T1000 (cell line): ENCODE measurements at regions not wholly inside any gene's neighbourhood (a gene's known extent, or its start where the extent isn't known, plus 50 kb on each side); places are given as distances from the start of the nearest gene placed in this dataset.
"Not testable (repeated sequence)": the region's sequence is repeated elsewhere in the genome, so short reads cannot be mapped to it uniquely, and the experiment has no call there.

ENCODE experiments used
- DNase-seq: peaks from one replicate; lab custom pipeline; 2025; ENCODE audit warnings: mixed read lengths; lab: John Stamatoyannopoulos, UW

DNA sequence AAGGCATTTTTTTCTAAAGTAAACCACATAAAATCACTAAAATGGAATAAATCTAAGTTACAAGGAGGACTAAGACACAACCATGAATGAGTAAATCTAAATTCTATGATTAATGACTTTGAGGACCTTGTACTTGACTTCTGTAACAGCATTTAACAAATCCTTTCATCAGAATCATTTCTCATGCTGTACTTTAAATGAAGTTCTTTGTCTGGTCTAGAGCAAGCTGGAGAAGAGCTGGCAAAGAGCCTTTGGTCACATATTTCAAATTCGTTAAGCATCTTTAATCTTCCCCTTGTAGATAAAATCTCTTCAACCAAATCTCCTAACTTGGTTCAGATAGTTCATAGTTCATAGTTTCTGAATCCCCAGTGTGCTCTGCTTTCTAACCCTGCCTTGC lies 405.4 kb downstream of the PTPRC start:
- no peak for DNase-seq

DNA sequence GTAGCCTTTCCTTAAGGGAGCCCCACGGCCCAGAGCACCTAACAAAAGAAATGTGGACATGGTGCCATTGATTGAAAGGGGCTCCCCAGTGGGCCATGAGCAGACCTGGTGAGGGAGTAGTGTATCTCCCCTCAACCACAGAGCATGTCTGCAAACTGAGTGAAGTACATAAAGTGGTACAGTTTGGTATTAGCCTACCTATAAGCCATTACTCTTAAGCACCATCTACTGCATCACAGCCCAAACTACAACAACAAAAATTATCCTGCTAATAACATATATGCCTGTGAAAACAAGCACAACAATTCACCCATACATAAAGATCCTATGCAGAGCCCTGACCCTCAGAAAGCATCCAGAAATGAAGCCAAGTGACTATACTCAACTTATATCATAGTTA lies 407.8 kb downstream of the PTPRC start:
- DNase-seq, result no peak

DNA sequence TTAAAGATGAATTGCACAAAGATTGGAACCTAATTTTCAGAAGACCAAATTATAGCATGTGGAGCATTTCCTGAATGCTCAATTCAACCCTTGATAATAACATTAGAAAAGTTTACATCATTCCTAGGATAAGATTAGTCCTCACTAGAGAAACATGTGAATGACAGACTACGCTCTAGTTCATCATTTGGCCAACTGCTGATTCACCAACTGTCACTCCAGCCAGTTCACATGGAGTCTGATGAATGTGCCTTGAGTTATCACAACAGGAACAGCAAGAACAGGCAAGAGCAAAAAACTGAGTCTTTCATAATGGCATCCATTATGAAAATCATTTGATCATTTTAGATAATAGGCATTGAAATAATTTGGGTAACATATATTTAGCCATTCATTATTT lies 415.9 kb downstream of the PTPRC start:
- DNase-seq, result no peak

DNA sequence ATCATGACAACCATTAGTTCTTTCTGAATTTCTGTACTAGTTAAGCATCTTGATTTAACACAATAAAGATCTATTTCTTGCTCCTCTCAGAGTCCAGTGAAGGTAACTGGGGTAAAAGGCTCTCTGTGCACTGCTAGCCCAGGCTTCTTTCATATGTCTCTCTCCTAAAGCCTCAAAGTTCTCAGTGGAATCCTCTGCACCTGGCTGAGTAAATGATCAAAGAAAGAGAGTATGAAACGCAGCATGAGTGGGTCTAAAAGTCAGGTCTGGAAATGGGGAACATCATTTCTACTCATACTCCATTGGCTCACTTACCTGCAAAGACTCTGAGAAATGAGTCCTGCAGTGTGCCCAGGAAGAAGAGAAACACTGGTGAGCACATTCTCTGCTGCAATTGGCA lies 418.5 kb downstream of the PTPRC start:
- no peak for DNase-seq

DNA sequence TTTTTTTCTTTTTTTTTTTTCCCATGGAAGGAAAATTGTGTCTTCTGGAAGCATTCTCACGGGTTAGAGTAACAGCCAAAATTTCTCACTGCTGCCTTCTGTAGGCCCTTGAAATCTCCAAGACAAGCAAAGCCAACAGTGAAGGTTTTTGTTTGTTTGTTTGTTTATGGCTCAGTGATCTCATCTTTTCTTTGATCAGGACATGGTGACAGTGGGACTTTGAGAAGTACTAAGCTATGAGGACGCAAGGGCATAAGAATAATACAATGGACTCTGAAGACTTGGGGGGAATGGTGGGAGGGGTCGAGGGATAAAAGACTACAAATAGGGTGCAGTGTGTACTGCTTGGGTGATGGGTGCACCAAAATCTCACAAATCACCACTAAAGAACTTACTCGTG lies 419.4 kb downstream of the PTPRC start:
- no peak for DNase-seq

DNA sequence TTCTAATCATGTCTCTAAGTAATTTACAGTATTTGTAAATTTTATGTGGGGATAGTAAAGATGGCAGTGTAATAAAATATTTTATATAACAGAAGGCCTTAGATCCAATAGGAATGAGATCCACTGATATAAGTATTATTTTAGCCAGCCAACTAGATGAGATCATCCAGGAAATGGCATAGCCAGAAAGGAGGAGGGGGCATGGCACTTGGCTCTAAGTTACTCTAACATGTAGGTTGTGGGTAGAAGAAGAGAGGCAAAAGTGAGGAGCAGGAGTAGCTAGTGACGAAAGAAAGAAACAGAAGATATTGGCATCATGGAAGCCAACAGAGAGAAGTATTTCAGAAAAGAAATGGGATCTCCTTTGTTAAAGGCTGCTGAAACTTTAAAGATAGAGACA lies 426.1 kb downstream of the PTPRC start:
- no peak for DNase-seq

DNA sequence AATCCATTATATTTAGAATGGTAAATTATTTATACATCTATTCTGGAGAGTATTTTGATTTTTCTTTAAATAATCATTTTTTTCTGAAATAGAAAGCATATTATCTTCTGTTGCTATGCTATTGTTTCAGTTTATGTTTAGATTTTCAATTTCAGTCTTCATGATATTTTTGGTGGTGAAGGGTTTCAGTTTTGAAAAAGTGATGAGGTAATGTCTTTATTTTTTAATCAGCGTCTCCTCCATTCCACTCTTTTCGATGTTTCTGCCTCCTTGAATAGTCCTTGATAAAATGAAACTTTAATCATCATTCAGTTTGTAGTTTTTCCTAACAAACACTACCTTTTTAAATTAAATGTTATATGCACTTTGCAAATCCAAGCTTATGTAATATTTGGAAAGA lies 428.6 kb downstream of the PTPRC start:
- no peak for DNase-seq

DNA sequence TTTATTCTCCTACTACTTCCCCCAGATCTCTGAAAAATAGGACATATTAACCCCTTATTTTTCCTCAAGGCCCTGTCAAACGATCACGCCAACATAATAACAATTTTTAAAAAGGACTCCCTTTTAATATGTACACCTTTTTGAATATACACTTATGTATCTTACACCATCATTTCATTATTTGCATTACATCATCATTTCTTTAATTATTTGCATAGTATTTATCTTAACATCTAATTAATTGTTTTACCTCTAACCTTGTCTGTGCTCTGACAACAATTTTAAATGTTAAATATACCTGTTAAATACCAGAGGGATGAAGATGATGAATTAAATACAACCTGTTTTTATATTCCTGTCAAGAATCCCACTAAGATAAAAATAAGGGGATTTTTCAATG lies 432.2 kb downstream of the PTPRC start:
- no peak for DNase-seq

DNA sequence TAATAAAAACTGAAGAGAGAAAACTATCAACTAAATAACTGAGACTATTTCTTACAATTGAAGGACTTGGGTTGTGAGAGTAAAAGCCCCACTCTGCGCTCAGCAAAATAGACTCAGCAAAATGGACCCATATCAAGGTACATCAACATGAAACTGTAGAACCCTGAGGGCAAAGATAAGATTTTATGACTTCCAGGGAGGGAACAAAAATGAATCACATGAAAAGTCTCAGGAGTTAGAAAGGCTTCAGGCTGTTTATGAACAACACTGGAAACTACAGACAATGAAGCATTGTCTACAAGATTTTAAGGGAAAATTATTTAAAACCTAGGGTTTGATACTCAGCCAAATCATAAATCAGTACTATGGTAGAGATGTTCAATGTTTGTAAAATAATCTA lies 434.3 kb downstream of the PTPRC start:
- DNase-seq, result no peak

DNA sequence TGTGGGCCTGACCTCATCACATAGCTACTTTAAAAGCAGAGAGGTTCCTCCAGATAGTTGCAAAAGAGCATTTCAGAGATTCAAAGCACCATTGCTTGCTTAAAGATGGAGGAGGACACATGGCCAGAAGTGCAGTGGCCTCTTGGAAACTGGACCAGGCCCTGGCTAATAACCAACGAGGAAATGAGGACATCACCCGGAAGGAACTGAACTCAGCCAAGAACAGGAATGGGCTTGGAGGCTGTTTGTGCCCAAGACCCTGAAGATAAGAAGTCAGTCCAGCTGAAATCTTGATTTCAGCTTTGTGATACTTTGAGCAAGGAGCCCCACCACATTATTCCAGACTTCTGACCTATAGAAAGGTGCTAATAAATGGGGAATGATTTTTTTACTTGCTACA lies 437.0 kb downstream of the PTPRC start:
- no peak for DNase-seq

DNA sequence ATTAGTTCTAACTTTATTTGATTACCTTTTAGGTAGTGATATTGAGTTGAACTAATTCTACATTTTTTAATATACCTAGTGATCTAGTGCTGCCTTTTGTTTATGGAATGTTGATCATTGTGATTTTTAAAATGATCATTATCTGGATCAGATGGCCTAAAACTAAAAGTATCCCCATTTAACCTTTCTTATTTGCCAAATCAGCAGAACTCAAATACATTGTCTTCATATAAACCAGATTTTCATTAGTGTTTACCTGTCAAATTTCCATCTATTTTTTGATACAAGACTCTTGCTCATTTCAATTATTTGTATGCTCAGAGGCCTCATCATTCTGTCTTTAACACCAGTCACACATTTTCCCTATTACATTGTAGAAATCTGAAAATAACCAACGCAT lies 441.2 kb downstream of the PTPRC start:
- DNase-seq, result no peak

DNA sequence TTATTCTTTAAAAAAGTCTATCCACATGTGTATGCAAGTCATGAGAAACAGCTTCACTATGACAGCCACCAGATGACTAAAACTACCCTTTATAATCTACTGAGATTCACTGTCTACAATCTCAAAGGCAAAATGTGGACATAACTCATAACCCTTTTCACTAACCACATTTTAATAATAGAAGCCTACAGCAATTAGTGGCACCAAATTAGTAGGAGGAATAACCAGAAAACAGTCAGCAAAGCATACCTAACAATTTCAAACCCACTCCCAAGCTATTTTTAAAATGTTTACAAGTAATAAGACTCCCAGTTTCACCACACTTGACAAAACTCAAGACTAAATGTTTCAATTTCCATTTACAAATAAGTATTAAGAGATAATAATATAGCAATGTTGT lies 442.9 kb downstream of the PTPRC start:
- no peak for DNase-seq

DNA sequence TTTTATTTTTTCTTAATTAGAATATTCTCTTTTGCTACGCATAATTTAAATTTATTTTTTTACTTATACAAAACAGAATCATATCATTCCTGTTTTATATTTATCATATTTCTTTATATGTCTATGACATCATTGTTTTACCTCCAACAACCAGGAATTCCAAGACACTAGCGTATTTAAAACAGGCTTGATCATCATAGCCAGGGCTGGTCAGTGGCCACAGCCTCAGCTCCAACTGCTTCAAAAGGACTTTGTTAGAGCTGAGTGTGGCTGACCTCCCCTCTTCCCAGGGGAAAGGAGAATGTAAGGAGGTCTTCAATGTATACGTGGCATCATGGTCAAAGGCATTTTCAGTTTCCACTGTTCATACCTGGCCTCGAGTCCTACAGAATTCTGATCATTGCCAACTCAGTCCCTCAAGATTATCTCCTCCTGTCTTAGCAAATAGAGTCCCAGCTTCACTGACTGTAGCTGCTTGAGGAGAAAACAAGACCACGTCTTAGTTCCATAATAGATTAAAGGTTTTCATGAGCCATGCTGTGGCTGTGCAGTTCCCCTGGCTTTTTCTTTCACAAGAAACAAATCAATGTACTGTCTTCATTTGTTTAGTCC lies 444.0 kb downstream of the PTPRC start:
- no peak for DNase-seq

DNA sequence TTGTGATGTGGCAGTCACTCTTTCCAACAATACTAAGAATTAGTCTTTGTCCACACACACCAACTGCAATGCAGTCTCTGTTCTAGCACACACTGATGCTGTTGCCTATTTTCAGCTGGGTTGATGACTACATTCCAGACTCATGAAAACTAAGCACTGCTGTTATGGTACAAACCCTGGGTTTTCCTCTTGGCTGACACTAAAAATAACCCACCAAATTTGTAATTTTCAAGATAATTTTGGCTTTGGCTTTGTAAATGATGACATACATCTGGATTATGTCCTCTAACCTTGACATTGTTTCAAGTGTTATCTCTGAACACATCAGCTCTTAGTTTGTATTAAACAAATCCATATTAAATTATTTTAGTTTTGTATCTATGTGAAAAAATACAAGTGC lies 444.8 kb downstream of the PTPRC start:
- no peak for DNase-seq

DNA sequence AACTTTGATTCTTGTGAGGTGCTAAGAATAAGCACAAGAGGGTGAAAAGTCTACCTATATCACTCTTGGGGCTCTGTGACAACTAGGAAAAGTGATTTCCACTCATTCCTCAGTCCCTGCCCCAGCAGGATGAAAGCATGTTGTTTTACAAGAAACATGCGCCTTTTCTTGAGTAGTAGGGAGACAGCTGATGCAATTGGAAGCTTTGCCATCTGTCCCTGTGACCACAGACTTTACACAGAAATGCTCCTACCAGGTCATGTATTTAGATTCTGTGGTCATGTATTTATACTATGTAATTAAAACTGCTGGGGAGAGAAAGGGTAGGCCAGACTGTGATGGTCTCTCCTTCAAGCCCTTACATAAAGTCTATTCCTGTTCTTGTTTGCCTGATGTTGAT lies 445.5 kb downstream of the PTPRC start:
- DNase-seq, result no peak

DNA sequence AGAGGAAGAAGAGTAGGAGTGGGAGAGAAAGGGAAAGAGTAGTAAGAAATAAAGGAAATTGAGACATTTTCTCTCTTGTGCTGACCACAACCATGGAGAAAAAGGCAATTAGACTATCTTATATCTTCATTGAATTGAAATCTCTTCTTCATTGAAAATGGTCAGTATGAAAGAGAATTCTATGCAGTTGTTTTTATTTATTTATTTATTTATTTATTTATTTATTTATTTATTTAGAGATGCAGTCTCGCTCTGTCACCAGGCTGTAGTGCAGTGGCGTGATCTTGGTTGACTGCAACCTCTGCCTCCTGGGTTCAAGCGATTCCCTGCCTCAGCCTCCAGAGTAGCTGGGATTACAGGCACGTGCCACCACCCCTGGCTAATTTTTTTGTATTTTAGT lies 447.1 kb downstream of the PTPRC start:
- DNase-seq, result no peak

DNA sequence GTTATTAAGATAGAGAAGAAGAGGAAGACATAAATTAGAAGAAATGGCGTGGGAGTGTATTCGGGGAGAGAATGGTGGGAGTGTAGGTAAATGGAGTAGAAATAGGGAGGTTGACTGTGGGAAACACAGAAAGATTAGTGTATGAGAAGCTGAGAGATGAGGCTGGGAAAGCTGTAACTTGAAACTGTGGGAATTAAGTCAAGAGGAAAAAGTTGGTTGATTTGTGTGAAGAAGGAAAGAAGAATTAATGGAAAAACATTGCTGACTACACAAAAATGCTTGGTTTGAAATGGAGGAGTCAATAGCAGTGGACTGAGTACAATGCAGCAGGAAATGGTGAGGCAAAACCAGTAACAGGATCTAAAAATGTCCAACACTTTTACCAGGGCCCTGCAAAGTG lies 448.3 kb downstream of the PTPRC start:
- DNase-seq, result no peak

DNA sequence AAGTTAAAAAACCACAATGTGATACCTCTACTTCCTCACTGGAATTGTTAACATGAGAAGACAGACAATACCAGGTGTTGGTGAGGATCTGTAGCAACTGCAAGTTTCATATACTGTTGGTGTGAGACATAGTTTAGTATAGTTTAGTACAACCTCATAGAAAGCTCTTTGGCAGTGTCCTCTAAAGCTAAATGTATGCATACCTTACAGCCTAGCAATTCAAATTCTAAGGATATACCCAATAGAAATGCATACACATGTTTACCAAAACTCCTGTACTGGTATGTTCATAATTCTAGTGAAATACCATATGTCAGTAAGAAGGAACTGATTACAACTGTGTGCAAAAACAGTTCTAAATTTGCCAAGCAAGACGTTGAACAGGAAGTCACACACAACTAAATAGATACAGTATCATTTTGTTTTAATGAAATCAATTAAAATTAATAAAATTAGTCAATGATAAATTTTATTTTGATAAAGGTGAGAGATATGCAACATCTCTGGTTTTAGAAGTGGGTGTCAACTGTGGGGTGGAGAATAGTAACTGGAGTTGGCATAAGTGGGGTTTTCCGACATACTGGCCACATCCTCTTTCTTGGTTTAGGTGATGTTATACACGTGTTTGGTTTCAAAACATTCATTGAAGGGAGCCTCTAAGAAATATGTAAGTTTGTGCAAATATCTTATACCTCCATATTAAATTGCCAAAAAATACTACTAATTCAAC lies 450.7 kb downstream of the PTPRC start:
- DNase-seq, result no peak

DNA sequence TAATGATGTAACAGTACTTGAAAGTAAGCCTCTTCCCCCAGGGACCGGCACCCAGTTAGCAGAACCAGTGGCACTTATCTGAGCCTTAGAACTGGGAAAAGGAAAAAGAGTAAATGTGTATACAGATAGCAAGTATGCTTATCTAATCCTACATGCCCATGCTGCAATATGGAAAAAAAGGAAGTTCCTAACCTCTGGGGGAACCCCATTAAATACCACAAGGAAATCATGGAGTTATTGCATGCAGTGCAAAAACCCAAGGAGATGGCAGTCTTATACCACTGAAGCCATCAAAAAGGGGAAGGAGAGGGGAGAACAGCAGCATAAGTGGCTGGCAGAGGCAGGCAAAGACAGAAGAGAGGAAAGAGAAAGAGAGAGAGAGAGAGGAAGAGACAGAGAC lies 456.8 kb downstream of the PTPRC start:
- not testable (repeated sequence) for DNase-seq

DNA sequence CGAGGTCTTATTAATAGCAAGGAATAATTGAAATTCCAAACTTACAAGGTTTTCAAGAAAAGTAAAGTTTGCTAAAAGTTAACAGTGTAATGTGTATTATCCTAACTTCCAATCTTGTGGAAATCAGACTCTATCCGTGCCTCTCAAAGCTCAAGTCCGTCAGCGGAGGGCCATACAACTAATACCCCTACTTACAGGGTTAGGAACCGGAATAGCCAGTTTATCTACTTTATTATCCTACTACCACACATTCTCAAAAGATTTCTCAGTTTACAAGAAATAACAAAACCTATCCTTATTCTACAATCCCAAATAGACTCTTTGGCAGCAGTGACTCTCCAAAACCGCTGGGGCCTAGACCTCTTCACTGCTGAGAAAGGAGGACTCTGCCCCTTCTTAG lies 457.8 kb downstream of the PTPRC start:
- no peak for DNase-seq

DNA sequence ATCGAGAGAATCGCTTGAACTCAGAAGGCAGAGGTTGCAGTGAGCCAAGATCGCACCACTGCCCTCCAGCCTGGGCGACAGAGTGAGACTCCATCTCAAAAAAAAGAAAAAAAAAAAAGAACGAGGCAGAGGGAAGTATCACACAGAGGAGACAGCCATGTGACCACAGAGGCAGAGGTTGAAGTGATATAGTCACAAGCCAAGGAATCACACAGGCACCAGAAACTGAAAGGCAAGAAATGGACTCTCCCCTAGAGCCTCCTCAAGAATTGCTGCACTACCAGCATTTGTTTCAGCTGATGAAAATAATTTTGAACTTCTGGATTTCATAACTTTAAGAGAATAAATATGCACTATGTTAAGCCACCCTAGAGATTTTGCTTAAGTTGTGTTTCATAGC lies 459.6 kb downstream of the PTPRC start:
- no peak for DNase-seq

DNA sequence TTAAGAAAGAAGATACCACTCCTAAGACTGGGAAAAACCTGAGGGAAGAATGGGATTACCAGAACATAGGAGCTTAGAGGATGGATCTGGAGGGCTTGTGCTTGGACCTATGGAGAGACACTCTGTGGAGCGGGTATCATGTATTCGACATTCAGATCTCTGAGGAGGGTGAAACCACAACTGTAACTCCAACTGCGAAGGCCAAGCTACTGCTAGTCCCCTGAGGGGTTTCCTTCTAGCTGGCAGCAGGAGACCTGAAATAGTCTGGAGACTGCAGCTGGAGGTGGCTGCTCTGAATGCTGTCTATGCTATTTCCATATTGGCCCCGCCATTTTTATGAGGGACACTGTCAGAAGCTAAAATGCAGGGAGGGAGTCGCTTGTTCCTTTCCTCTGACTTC lies 462.3 kb downstream of the PTPRC start:
- no peak for DNase-seq

DNA sequence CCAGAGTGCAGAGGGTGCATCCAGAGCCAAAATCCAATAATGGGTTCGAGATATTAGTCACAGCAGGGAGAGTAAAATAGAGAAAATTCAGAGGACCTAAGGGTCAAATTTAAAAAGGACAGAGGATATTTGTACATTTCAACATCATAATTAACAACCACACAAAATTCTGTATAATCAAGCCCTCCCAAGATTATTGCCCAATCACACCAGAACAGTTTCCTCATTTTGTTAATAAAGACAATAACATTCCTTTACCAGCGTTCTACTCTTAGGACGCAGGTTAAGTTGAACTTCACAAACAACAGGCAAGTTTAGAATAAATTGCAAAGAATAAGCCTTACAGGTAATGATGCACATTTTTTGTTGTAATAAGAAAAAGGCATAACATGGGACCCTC lies 462.8 kb downstream of the PTPRC start:
- DNase-seq, result no peak

DNA sequence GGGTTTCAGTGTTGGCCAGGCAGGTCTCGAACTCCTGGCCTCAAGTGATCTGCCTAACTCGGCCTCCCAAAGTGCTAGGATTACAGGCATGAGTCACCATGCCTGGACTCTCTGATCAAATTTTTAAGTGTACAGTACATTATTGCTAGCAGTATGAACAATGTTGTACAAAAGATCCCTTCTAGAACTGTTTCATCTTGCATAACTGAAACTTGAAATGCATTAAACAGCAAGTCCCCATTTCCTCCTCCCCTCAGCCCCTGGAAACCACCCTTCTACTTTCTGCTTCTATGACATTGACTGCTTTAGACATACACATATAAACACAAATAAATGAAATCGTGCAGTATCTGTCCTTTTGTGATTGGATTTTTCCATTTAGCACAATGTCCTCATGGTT lies 463.4 kb downstream of the PTPRC start:
- DNase-seq, result no peak
